Peyer's patch (tissue), 4 donors: ENCODE measurements at regions not wholly inside any gene's neighbourhood (a gene's known extent, or its start where the extent isn't known, plus 50 kb on each side); places are given as distances from the start of the nearest gene placed in this dataset.

Experiments
- POLR2A ChIP-seq, 2 donors: fragments of 450-650 bp; IDR thresholded peaks; one replicate each; pipeline ENCODE4 v1.5.1; 2017; ENCODE audit warnings: antibody characterized with exemption in 2 of 2, mild to moderate bottlenecking in 2 of 2, moderate library complexity in 2 of 2
- TF ChIP-seq, protein P1 (sequence below), 6 experiments: fragments of 450-650 bp in 4 of 6; fragments of 200-600 bp in 2 of 6; sonication (generic) in 1 of 6; IDR thresholded peaks; one replicate each; pipeline ENCODE4 v1.5.1; 2017 to 2019; ENCODE audit warnings: antibody characterized with exemption in 6 of 6, mild to moderate bottlenecking in 3 of 6, moderate library complexity in 1 of 6

- TF ChIP-seq, protein P1, sequence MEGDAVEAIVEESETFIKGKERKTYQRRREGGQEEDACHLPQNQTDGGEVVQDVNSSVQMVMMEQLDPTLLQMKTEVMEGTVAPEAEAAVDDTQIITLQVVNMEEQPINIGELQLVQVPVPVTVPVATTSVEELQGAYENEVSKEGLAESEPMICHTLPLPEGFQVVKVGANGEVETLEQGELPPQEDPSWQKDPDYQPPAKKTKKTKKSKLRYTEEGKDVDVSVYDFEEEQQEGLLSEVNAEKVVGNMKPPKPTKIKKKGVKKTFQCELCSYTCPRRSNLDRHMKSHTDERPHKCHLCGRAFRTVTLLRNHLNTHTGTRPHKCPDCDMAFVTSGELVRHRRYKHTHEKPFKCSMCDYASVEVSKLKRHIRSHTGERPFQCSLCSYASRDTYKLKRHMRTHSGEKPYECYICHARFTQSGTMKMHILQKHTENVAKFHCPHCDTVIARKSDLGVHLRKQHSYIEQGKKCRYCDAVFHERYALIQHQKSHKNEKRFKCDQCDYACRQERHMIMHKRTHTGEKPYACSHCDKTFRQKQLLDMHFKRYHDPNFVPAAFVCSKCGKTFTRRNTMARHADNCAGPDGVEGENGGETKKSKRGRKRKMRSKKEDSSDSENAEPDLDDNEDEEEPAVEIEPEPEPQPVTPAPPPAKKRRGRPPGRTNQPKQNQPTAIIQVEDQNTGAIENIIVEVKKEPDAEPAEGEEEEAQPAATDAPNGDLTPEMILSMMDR (IDR thresholded peaks at IDR 0.05): no peak
- no peak for TF ChIP-seq POLR2A (IDR thresholded peaks at IDR 0.05)
Observed at GRCh38 chr2:204477358-204477950, 67.8 kb upstream of the PARD3B start.
